SH-SY5Y (cell line): ENCODE measurements at regions not wholly inside any gene's neighbourhood (a gene's known extent, or its start where the extent isn't known, plus 50 kb on each side); places are given as distances from the start of the nearest gene placed in this dataset.

Experiments used
- GATA2 ChIP-seq: IDR thresholded peaks from 2 replicates; pipeline ENCODE4 v1.6.1; 2011; ENCODE audit warnings: mild to moderate bottlenecking, low read depth, low read length
- GATA3 ChIP-seq: IDR thresholded peaks from 2 replicates; pipeline ENCODE4 v1.6.1; 2011; ENCODE audit warnings: low read depth, mild to moderate bottlenecking, low read length, moderate library complexity

- TF ChIP-seq GATA2 (no peak), GATA3 (no peak)
Observed at GRCh38 chr10:78928330-78928729, 140.4 kb upstream of the ZMIZ1 start.
